GM18873 (cell line): ENCODE measurements at regions not wholly inside any gene's neighbourhood (a gene's known extent, or its start where the extent isn't known, plus 50 kb on each side); places are given as distances from the start of the nearest gene placed in this dataset.

ENCODE experiments used
- ATAC-seq: cut with Tn5 transposase; IDR thresholded peaks from one replicate; pipeline ENCODE4 v1.9.1; 2021; ENCODE audit warnings: mild to moderate bottlenecking, moderate library complexity, moderate number of reproducible peaks; ENCODE audit not compliant: unreplicated experiment, low FRiP score

- ATAC-seq: no peak
These were observed 182.1 kb downstream of the RFC3 start for GRCh38 chr13:33999811-34000605.

- no peak for ATAC-seq
These were observed 183.0 kb downstream of the RFC3 start for GRCh38 chr13:34000955-34001354.

GRCh38 chr13:34001389-34001788 lies 183.4 kb downstream of the RFC3 start:
- no peak for ATAC-seq

GRCh38 chr13:34002141-34002540 lies 184.2 kb downstream of the RFC3 start:
- no peak for ATAC-seq

GRCh38 chr13:34002924-34003323 lies 185.0 kb downstream of the RFC3 start:
- no peak for ATAC-seq

- ATAC-seq: no peak
These were observed 185.7 kb downstream of the RFC3 start for GRCh38 chr13:34003656-34004055.

GRCh38 chr13:34004676-34005075 lies 186.7 kb downstream of the RFC3 start:
- no peak for ATAC-seq

GRCh38 chr13:34006011-34006410 lies 188.1 kb downstream of the RFC3 start:
- no peak for ATAC-seq

- no peak for ATAC-seq
These were observed 193.7 kb downstream of the RFC3 start for GRCh38 chr13:34011552-34012085.

GRCh38 chr13:34012382-34012781 lies 194.4 kb downstream of the RFC3 start:
- no peak for ATAC-seq

- ATAC-seq: no peak
These were observed 195.1 kb downstream of the RFC3 start for GRCh38 chr13:34013061-34013460.

GRCh38 chr13:34017231-34017630 lies 199.3 kb downstream of the RFC3 start:
- ATAC-seq: no peak

- ATAC-seq: no peak
These were observed 201.9 kb downstream of the RFC3 start for GRCh38 chr13:34019870-34020269.

GRCh38 chr13:34020388-34020787 lies 202.4 kb downstream of the RFC3 start:
- no peak for ATAC-seq

- no peak for ATAC-seq
These were observed 203.7 kb downstream of the RFC3 start for GRCh38 chr13:34021619-34022018.

- no peak for ATAC-seq
These were observed 207.8 kb downstream of the RFC3 start for GRCh38 chr13:34025746-34026145.

GRCh38 chr13:34026308-34026707 lies 208.4 kb downstream of the RFC3 start:
- no peak for ATAC-seq

- no peak for ATAC-seq
These were observed 210.8 kb downstream of the RFC3 start for GRCh38 chr13:34028496-34029442.

- ATAC-seq: no peak
These were observed 212.8 kb downstream of the RFC3 start for GRCh38 chr13:34030782-34031181.

- no peak for ATAC-seq
These were observed 213.7 kb downstream of the RFC3 start for GRCh38 chr13:34031610-34032009.

- ATAC-seq: no peak
These were observed 216.5 kb downstream of the RFC3 start for GRCh38 chr13:34034411-34034810.
